HG03378 (cell line): ENCODE measurements at regions not wholly inside any gene's neighbourhood (a gene's known extent, or its start where the extent isn't known, plus 50 kb on each side); places are given as distances from the start of the nearest gene placed in this dataset.

Experiments used
- ATAC-seq: cut with Tn5 transposase; IDR thresholded peaks from one replicate; pipeline ENCODE4 v1.9.1; 2021; ENCODE audit warnings: mild to moderate bottlenecking, moderate library complexity; ENCODE audit not compliant: unreplicated experiment

DNA sequence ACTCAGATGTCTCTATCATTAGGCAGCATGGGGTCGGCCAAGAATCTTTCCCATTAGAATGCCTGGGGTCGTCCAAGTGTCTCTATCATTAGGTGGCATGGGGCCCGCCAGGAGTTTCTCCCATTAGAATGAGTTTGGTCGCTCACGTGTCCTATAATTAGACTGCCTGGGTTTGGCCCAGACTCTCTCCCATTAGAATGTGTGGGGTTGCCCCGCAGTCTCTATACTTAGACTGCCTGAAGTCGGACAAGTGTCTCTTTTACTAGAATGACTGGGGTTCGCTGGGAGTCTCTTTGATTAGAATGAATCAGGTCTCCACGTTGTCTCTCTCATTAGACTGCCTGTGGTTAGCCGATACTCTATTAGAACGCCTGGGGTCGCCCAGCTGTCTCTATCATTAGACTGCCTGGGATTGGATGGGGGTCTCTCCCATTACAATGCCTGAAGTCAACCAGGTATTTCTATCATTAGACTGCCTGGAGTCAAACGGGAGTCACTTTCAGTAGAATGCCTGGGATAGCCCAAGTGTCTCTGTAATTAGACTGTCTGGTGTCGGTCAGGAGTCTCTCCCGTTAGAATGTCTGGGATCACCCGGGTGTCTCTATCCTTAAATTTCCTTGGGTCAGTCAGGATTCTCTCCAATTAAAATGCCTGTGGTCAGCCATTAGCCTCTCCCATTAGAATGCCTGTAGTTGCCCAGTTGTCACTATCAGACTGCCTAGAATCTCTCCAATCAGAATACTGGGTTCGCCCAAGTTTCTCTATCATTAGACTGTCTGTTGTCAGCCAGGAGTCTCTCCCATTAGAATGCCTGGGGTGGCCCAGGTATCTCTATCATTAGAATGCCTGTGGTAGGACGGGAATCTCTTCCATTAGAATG lies 1454.1 kb downstream of the UQCRFS1 start:
- no peak for ATAC-seq

DNA sequence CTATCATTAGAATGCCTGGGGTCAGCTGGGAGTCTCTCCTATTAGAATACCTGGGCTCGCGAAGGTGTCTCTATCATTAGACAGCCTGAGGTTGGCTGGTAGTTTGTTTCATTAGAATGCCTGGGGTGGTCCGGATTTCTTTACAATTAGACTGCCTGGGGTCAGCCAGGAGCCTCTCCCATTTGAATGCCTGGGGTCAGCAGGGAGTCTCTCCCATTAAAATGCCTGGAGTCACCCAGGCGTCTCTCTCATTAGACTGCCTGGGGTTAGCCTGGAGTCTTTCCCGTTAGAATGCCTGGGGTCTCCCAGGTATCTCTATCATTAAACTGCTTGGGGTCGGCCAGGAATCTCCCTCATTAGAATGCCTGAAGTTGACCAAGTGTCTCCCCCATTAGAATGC lies 1458.3 kb downstream of the UQCRFS1 start:
- ATAC-seq, result no peak

DNA sequence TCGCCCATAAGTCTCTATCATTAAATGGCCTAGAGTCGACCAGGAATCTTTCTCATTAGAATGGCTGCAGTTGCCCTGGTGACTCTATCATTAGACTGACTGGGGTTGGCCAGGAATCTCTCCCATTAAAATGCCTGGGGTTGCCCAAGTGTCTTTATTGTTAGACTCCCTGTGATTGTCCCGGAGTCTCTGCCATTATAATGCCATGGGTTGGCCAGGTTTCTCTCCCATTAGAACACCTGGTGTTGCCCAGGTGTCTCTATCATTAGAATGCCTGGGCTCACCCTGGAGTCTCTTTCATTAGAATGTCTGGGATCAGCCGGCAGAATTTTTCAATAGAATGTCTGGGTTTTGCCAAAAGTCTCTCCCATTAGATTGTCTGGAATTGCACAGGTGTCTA lies 1459.3 kb downstream of the UQCRFS1 start:
- ATAC-seq, result no peak

DNA sequence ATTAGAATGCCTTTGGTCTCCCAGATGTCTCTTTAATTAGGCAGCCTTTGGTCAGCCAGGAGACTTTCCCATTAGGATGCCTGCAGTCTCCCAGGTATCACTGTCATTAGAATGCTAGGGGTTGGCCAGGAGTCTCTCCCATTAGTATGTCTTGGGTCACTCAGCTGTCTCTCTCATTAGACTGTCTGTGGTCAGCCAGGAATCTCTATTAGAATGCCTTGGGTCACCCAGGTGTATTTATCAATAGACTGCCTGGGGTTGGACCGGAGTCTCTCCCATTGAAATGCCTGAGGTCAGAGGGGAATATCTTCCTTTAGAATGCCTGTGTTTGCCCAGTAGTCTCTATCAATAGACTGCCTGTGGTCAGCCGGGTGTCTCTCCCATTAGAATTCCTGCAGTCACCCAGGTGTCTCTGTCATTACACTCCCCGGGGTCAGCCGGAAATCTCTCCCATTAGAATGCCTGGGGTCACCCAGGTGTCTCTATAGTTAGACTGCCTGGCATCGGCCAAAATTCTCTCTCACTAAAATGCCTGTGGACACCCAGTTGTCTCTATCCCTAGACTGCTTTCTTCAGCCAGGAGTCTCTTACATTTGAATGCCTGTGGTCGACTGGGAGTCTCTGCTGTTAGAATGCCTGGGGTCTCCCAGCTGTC lies 1460.3 kb downstream of the UQCRFS1 start:
- ATAC-seq, result no peak

DNA sequence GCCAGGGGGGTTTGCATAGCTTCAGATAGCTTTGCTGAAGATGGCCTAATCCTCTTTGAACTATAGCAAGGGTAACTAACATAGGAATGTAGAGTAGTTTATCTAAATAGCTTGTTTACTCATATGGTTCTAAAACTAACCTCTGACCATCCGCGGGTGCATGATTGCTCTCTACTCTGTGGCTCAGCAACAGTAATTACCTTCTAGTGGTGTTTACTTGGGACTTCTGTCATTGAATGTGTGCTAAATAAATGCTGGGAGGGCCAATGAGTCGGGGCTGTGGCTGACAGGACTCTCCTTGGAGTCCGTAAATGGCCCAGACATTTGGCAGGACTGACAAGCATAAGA lies 1461.9 kb downstream of the UQCRFS1 start:
- ATAC-seq, result no peak

DNA sequence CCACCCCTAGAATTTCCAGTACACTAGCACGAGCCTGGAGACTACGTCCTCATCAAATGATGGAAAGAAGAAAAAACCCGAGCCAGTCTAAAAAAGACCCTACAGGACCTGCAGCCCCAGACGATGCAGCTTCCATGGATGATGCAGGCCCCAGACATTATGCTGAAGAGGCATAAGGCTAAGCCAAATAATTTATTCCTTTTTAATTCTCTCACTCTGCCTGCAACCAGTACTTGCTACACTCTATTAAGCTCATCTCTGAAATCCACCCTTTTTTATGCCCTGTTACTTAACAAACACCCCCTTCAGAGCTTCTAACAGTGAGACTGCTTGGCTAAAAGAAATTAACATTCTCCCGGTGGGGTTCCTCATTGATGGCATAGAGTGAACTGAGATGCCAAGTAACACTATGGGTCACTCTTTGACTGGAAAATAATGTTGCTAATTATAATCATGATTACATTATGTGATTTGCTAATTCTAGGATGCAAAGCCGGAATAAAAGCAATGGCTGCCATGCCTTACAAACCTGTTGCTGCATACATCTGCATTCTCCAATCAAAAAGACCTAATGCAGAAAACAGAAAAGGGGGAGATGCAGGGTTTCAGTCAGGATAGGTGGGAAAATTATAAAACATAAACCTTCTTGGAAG lies 1462.4 kb downstream of the UQCRFS1 start:
- ATAC-seq, result no peak

DNA sequence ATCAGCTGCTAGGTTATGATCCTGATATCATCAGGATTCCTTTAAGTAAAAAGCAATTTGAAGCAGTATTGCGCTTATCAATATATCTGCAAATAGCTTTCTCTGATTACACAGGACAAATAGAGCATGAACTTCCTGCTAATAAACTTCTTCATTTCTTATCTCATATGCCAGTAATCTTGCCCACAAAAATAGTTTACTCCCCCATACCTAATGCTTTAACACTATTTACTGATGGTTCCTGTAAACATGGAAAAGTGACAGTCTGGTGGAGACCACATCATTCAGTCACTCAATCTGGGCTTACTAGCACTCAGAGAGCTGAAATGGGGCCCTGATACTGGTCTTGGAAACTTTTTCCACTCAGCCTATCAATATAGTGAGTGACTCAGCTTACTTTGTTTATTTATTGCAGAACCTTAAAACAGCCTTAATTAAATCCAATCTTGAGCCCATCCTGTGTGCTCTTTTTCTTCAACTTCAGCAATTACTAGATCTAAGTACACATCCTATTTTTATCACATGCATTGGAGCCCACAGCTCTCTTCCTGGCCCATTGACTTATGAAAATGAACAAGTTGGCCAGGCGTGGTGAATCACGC lies 1464.3 kb downstream of the UQCRFS1 start:
- ATAC-seq, result no peak

DNA sequence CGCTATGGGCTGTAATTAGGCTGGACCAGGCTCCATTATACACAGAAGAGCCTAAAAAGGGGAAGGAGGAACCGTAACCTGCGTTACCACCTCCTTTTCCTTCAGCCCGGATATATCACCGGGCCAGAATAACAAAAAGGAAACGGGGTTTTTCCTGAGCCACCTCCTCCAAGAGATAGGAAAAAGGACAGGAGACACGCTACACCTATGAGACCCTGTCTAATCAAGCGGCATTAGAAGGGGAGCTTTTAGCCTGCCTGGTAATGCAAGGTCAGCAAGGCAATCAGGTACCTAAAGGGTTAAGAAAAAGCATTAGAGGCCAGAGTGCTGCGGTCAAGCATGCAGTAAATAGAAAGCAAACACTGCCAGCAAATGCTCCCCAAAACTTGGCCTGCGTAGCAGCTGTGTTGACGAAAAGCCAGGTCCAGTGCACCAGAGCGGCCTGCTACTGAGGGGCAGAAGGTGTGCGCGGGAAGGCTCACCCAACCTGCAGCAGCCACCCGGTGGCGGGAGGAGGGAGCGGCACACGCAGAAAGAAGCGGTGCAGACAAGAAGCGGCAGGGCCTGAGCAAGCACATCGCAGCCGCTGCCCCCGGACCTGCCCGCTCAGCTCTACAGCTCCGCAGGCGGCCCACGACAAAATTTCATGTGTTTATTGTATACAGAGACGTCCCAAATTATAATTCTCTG lies 1466.1 kb downstream of the UQCRFS1 start:
- ATAC-seq, result no peak

DNA sequence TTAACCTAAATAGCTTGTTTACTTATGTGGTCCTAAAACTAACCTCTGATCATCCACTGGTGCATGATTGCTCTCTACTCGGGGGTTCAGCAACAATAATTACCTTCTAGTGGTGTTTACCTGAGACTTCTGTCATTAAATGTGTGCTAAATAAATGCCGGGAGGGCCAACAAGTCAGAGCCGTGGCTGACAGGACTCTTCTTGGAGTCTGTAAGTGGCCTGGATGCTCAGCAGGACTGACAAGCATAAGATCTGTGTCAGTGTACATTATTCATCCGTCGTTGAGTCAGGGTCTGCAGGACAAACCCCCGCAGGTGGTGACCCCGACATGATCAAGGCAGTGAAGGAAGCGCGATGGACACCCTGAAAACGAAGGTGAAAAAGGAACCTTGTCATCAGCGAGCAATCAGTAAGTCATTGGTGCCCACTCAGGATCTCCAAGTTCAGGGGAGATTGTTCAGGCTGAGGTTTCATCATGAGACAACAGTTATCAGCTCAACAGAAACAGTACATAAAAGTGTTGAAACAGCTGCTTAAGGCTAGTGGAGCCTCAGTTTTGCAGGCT lies 1466.9 kb downstream of the UQCRFS1 start:
- no peak for ATAC-seq

DNA sequence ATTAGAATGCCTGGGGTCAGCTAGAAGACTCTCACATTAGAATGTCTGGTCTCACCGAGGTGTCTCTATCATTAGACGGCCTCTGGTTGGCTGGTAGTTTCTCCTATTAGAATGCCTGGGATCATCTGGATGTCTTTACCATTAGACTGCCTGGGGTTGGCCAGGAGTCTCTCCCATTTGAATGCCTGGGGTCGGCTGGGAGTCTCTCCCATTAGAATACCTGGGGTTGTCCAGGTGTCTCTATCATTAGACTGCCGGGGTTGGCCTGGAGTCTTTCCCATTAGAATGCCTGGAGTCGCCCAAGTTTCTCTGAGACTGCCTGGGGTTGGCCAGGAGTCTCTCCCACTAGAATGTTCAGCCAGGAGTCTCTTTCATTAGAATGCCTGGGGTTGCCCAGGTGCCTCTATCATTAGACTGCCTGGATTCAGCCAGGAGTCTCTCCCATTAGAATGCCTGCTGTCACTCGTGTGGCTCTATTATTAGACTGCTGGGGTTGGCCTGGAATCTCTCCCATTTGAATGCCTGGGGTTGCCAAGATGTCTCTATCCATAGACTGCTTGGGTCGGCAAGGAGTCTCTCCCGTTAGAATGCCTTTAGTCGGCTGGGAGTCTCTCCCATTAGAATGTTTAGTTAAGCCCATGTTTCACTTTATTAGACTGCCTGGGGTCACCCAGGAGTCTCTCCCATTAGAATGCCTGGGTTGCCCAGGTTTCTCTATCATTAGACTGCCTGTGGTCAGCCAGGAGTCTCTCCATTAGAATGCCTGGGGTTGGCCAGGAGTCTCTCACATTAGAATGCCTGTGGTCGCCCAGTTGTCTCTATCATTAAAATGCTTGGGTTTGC lies 1467.8 kb downstream of the UQCRFS1 start:
- ATAC-seq, result no peak

DNA sequence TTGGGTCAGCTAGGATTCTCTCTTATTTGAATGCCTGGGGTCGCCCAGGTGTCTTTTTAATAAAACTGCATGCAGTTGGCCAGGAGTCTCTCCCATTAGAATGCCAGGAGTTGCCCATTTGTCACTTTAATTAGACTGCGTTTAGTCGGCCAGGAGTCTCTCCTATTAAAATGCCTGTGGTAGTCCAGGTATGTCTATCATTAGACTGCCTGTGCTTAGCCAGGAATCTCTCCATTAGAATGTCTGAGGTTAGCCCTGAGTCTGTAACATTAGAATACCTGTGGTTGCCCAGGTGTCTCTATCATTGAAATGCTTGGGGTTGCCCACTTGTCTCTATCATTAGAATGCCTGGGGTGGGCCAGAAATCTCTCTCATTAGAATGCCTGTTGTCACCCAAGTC lies 1470.9 kb downstream of the UQCRFS1 start:
- no peak for ATAC-seq

DNA sequence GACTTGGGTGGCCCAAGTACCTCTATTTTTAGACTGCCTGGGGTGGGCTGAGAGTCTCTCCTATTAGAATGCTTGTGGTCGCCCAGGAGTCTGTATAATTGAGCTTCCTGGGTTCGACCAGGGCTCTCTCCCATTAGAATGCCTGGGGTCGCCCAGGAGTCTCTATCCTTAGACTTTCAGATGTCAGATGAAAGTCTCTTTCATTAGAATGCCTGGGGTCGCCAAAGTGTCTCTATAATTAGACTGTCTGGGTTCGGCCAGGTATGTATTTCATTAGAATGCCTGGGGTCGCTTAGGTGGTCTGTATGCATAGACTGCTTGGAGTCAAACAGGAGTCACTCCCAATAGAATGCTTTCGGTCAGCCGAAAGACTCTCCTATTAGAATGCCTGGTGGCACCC lies 1471.7 kb downstream of the UQCRFS1 start:
- no peak for ATAC-seq

DNA sequence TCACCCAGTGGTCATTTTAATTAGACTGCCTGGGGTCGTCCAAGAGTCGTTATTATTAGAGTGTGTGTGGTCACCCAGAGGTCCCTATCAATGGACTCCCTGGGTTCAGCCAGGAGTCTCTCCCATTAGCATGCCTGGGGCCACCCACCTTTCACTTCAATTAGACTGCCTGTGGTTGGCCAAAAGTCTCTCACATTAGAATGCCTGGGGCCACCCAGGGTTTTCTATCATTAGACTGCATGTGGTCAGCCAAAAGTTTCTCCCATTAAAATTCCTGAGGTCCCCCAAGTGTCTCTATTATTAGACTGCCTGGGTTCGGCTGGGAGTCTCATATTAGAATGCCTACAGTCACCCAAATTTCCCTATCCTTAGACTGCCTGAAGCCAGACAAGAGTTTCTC lies 1472.6 kb downstream of the UQCRFS1 start:
- no peak for ATAC-seq

DNA sequence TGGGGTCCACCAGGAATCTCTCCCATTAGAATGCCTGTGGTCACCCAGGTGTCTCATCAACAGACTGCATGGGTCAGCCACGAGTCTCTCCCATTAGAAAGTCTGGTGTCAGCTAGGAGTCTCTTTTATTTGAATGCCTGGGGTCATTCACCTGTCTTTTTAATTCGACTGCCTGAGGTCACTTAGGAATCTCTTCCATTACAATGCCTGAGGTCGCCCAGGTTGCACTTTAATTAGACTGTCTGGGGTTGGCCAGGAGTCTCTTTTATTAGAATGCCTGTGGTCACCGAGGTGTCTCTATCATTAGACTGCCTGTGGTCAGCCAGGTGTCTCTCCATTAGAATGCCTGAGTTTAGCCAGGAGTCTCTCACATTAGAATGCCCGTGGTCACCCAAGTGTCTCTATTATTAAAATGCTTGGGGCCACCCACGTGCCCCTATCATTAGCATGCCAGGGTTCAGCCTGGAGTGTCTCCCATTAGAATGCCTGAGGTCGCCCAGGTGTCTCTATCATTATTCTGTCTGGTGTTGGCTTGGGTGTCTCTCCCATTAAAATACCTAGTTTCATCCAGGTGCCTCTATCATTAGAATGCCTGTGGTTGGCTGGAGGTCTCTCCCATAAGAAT lies 1474.3 kb downstream of the UQCRFS1 start:
- no peak for ATAC-seq

DNA sequence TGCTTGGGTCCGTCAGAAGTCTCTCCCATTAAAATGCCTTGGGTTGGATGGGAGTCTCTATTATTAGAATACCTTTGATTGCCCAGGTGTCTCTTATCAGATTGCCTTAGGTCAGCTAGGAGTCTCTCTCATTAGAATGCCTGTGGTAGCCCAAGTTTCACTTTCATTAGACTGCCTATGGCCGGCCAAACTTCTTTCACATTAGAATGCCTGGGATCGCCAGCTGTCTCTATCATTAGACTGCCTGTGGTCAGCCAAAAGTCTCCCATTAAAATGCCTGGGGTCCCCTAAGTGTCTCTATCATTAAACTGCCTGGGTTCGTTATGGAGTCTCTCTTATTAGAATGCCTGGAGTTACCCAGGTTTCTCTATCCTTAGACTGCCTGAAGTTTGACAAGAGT lies 1476.7 kb downstream of the UQCRFS1 start:
- no peak for ATAC-seq

DNA sequence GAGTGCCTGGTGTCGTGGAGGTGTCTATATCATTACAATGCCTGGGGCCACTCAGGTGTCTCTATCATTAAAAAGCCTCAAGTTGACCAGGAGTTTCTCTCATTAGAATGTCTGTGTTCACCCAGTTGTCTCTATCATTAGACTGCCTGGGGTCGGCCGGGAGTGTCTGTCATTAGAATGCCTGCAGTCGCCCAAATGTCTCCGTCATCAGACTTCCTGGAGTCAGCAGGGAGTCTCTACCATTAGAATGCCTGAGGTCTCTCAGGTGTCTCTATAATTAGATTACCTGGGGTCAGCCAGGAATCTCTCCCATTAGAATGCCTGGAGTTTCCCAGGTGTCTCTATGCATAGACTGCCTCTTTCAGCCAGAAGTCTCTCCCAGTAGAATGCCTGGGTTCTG lies 1477.6 kb downstream of the UQCRFS1 start:
- ATAC-seq, result no peak

DNA sequence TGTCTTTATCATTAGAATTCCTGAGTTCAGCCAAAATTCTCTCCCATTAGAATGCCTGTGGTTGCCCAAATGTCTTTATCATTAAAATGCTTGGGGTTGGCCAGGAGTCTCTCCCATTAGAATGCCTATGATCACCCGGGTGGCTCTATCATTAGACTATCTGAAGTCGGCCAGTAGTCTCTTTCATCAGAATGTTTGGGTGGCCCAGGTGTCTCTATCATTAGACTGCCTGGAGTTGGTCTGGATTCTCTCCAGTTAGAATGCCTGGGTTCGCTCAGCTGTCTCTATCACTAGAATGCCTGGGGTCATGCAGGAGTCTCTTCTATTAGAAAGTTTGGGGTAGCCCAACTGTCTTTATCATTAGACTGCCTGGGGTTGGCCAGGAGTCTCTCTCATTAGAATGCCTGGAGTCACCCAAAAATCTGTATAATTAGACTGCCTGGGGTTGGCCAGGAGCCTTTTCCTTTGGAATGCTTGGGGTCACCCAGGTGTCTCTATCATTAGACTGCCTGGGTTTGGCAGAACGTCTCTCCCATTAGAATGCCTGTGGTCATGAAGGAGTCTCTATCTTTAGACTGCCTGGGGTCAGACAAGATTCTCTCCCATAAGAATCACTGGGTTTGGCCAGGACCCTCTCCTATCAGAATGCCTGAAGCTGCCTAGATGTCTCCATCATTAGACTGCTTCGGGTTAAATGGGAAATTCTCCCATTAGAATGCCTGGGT lies 1478.3 kb downstream of the UQCRFS1 start:
- ATAC-seq, result no peak

DNA sequence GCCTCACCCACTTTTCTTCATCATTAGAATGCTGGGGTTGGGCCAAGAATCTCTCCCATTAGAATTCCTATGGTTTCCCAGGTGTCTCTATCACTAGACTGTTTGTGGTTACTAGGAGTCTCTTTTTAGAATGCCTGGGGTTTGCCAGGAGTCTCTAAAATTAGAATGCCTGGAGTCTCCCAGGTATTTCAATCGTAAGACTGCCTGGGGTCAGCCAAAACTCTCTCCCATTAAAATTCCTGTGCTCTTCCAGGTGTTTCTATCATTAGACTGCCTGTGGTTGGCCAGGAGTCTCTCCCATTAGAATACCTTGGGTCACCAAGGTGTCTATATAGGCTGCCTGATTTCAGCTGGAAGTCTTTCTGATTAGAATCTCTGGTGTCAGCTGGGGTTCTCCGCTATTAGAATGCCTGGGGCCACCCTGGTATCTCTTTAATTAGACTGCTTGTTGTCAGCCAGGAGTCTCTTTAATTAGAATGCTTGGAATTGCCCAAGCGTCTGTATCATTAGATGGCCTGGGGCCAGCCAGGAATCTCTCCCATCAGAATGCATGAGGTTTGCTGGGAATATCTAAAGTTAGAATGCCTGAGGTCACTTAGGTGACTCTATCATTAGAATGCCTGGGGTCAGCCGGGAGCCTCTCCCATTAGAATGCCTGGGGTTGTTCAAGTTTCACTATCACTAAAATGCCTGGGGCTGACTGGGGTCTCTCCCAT lies 1479.2 kb downstream of the UQCRFS1 start:
- ATAC-seq, result no peak
